GM06990 (cell line): ENCODE measurements at regions not wholly inside any gene's neighbourhood (a gene's known extent, or its start where the extent isn't known, plus 50 kb on each side); places are given as distances from the start of the nearest gene placed in this dataset.

Experiments
- DNase-seq: peaks from one replicate; pipeline ENCODE4 v3.0.0-alpha.2; 2011; ENCODE audit not compliant: insufficient read length; ENCODE audit errors: extremely low read depth
- H3K27me3 ChIP-seq: replicated peaks from 2 replicates; pipeline ENCODE4 v1.6.0; 2011; ENCODE audit warnings: low read length; ENCODE audit not compliant: control insufficient read depth, insufficient read depth
- H3K36me3 ChIP-seq: 2 replicates; pipeline ENCODE4 v1.5.1; 2011; ENCODE audit warnings: low read length; ENCODE audit not compliant: control insufficient read depth, insufficient read depth
- H3K4me3 ChIP-seq: replicated peaks from 2 replicates; pipeline ENCODE4 v1.5.1; 2011; ENCODE audit warnings: low read depth, mild to moderate bottlenecking, control low read depth, low read length
- TF ChIP-seq, protein P1 (sequence below): IDR thresholded peaks from 2 replicates; pipeline ENCODE4 v1.5.1; 2011; ENCODE audit warnings: low read length, control low read depth, mild to moderate bottlenecking, inconsistent platforms; ENCODE audit not compliant: insufficient read depth, poor library complexity, severe bottlenecking

GRCh38 chr6:117191009-117191408 lies 74.3 kb upstream of the VGLL2 start:
- DNase-seq: no peak
- TF ChIP-seq, protein P1, sequence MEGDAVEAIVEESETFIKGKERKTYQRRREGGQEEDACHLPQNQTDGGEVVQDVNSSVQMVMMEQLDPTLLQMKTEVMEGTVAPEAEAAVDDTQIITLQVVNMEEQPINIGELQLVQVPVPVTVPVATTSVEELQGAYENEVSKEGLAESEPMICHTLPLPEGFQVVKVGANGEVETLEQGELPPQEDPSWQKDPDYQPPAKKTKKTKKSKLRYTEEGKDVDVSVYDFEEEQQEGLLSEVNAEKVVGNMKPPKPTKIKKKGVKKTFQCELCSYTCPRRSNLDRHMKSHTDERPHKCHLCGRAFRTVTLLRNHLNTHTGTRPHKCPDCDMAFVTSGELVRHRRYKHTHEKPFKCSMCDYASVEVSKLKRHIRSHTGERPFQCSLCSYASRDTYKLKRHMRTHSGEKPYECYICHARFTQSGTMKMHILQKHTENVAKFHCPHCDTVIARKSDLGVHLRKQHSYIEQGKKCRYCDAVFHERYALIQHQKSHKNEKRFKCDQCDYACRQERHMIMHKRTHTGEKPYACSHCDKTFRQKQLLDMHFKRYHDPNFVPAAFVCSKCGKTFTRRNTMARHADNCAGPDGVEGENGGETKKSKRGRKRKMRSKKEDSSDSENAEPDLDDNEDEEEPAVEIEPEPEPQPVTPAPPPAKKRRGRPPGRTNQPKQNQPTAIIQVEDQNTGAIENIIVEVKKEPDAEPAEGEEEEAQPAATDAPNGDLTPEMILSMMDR: no peak
- no peaks in the 10 kb centered on the region for H3K36me3 ChIP-seq
- H3K27me3 ChIP-seq: no peaks in the 10 kb centered on the region
- H3K4me3 ChIP-seq: no peak overlapping the region

DNA sequence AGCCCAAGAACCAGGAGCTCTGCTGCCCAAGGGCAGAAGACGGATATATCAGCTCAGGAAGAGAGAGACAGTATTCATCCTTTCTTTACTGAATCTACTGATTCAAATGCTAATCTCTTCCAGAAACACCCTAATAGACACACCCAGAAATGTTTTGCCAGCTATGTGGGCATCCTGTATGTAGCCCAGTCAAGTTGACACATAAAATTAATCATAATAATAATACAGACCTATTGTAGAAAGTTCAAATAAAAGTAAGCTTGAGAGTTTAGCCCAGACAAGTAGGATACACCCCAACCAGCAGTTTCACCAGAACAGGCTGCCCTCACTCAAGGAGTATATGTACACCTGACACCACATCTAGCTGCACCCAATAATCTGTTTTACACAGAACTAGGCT lies 73.9 kb upstream of the VGLL2 start:
- Histone ChIP-seq H3K36me3 (no peaks in the 10 kb centered on the region), H3K27me3 (no peaks in the 10 kb centered on the region), H3K4me3 (no peak overlapping the region)
- TF ChIP-seq, protein P1: no peak
- DNase-seq: no peak

DNA sequence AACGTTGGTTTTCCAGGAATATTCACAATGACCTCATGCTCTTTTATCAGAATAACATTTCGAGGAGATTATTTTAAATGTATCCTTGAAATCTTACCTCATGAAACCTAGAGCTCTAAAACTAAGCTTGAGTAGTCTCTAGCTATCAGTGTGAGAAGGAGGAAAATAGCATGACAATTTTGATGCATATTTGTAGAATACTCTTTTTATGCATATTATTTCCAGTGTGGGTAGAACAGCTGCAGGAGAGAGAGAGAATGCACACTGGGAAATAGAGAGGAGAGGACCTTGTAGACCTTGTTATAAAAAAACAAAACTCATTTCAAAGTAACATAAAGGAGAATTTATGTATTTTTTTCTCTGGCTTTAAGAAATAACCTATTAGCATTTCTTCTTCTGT lies 71.1 kb upstream of the VGLL2 start:
- no peaks in the 10 kb centered on the region for H3K27me3 ChIP-seq
- TF ChIP-seq, protein P1: no peak
- no peaks in the 10 kb centered on the region for H3K36me3 ChIP-seq
- no peak for DNase-seq
- H3K4me3 ChIP-seq: no peak overlapping the region

DNA sequence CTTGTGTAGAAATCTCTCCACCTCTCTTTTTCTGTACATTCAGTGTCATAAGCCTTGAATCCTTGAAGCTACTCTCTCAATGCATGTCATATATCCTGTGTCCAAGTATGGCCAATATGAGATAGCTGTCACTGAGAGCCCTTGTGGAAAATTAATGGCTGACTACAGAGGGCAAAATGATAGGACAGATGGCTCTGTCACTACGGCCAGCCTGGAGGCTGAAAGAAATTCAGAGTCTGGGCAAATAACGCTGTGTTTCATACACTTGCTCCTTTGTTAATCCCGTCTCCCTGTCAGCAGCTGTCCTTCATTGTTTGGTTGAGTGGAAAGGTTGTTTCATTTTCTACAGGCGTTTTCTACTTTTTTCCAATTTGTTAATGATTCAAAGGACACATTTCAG lies 70.4 kb upstream of the VGLL2 start:
- no peak for DNase-seq
- H3K4me3 ChIP-seq: no peak overlapping the region
- TF ChIP-seq, protein P1: no peak
- no peaks in the 10 kb centered on the region for H3K36me3 ChIP-seq
- H3K27me3 ChIP-seq: no peaks in the 10 kb centered on the region

GRCh38 chr6:117195728-117196127 lies 69.6 kb upstream of the VGLL2 start:
- Histone ChIP-seq H3K4me3 (no peak overlapping the region), H3K36me3 (no peaks in the 10 kb centered on the region), H3K27me3 (no peaks in the 10 kb centered on the region)
- TF ChIP-seq, protein P1: no peak
- DNase-seq: no peak

DNA sequence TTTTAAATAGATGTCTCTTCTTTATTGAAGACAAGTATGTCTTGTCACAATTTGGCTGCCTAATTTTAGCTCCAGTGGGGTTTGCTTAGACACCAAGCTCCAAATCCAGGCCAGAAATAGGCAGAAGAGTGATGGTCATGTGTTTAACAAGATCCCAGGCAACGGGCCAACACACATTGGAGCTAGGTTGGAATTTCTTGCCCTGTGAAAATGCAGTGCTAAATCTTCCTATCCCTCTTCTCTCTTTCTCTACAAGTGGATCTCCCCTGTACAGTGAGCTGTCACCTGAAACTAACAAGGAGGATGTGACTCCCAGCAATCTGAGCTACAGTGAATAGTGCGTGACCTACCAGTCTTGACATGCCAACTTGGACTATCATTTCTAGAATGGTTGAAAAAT lies 65.3 kb upstream of the VGLL2 start:
- DNase-seq: no peak
- no peaks in the 10 kb centered on the region for H3K36me3 ChIP-seq
- no peak overlapping the region for H3K4me3 ChIP-seq
- H3K27me3 ChIP-seq: no peaks in the 10 kb centered on the region
- TF ChIP-seq, protein P1: no peak
